Activated CD4-positive, alpha-beta T cell treated with anti-CD3 and anti-CD28 coated beads, Interleukin-2, amount 50 U/mL, for 1 hour (primary cell): ENCODE measurements at regions not wholly inside any gene's neighbourhood (a gene's known extent, or its start where the extent isn't known, plus 50 kb on each side); places are given as distances from the start of the nearest gene placed in this dataset.
"Not testable (repeated sequence)": the region's sequence is repeated elsewhere in the genome, so short reads cannot be mapped to it uniquely, and the experiment has no call there.

Experiments
- DNase-seq: peaks from one replicate; pipeline ENCODE4 v3.0.0-alpha.2; 2020

DNA sequence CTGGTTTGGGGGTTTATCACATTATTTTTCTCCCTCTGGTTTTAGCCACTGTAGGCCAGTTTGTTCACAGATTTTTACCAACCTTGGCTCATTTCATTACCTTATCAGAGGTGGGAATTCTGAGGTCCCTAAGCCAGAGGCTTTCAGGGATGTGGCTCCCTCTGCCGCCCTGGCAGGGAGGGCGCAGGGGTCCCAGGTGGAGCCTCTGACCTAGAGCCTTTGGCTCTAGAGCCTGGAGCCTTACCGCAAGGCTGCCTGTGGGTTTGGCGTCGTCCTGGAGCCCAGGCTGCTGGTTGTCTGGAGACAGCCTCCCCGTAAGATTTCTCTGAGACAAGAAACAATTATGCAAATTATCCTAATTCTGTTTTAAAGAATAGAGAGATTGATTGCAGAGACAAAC, 188.0 kb downstream of the LMLN start:
- DNase-seq, result not testable (repeated sequence)

DNA sequence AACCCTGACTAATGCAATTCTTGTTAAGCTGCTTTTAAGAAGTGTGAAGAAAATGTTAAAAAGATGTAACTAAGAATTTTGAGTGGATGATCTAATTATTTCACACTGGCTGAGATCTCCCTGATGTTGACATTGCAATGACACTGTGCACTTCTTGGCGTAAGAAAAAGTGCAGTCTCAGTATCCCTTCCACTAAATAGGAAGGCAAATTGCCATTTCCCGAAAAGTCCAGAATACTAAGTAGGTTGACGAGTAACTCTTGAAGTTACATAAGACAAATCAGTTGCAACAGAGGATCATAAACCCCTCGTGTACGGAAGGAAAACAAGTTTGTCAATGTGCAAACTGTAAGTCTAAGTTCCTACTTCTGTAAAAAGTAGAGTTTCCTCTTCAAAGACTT, 189.9 kb downstream of the LMLN start:
- DNase-seq, result not testable (repeated sequence)

GRCh38 chr3:198151867-198152266, 191.8 kb downstream of the LMLN start:
- not testable (repeated sequence) for DNase-seq

DNA sequence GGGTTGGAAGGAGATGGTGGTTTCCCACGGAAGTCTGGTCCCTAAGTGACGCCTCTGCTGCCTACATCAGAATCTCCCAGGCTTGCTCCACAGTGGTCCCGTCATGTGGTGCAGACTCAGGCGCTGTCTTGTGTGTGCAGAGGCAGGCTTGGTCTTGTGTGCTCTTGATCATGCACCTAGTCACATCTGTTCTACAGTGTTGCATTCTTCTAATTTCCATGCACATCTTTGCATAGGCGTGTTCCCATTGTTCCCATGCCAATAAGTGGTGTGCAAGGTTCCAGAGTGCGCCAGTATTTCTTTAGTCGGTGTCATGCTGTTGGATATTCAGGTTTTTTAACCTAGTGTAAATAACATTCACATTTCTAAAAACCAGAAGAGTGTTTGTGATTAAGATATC, 195.8 kb downstream of the LMLN start:
- not testable (repeated sequence) for DNase-seq

- DNase-seq, result not testable (repeated sequence)
These were observed 197.3 kb downstream of the LMLN start for GRCh38 chr3:198157231-198157868.

DNA sequence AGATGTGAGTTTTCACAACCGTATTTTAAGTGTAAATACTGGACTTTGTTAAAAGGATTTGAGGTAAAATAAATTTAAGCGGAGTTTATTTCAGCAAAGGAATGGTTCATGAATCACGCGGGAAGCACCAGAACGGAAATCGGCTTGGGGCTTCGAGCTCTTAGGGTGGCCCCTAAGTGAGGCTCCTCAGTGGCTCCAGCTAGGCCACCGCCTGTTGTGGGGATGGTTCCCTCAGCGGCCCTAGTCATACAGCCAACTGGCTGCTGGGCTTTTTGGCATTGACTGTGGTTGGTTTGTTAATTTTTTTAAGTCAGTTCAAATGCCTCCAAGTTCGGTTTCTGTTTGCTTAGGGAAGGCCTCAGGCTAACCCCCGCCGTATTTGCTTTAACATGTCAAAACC, 198.0 kb downstream of the LMLN start:
- DNase-seq, result not testable (repeated sequence)

- DNase-seq, result peak; percentile 64
These were observed 207.5 kb downstream of the LMLN start for GRCh38 chr3:198167339-198168039.

- not testable (repeated sequence) for DNase-seq
These were observed 210.8 kb downstream of the LMLN start for GRCh38 chr3:198170781-198171180.

DNA sequence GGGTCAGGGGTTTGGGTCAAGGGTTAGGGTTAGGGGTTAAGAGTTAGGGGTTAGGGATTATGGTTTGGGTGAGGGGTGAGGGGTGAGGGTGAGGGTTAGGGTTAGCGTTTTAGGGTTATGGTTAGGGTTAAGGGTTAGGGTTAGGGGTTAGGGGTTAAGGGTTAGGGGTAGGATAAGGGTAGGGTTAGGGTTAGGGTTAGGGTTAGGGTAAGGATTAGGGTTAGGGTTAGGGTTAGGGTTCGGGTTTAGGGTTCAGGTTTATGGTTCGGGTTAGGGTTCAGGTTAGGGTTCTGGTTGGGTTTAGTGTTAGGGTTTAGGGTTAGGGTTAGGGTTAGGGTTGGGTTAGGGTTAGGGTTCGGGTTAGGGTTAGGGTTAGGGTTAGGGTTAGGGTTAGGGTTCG, 213.1 kb downstream of the LMLN start:
- not testable (repeated sequence) for DNase-seq

GRCh38 chr3:198173929-198174574, 214.0 kb downstream of the LMLN start:
- not testable (repeated sequence) for DNase-seq
